Endothelial cell of umbilical vein (primary cell): ENCODE measurements at regions not wholly inside any gene's neighbourhood (a gene's known extent, or its start where the extent isn't known, plus 50 kb on each side); places are given as distances from the start of the nearest gene placed in this dataset.

ENCODE experiments used
- BruUV-seq: library from RNA; stranded (reverse); fragments of 400-500 nt; replicated peaks from 2 replicates; lab custom pipeline; 2021; lab: Mats Ljungman, UMichigan
- CTCF ChIA-PET: fragments of 300-600, 350-600 bp; sonication (Branson Sonifier 250); formaldehyde crosslinking; loops from one replicate; lab custom pipeline; 2021; ENCODE audit warnings: antibody characterized with exemption, inconsistent platforms; lab: Charles Lee
- POLR2A ChIA-PET: fragments of 300-600, 350-600 bp; sonication (Branson Sonifier 250); formaldehyde crosslinking; loops from one replicate; lab custom pipeline; 2021; ENCODE audit warnings: antibody characterized with exemption, inconsistent platforms; lab: Charles Lee
- DNase-seq: peaks from one replicate; pipeline ENCODE4 v3.0.0-alpha.2; 2011; ENCODE audit warnings: low read depth, low spot score
- FAIRE-seq: peaks from 2 replicates; lab custom pipeline; 2011; peaks lifted over from hg19 to GRCh38; lab: Jason Lieb, UNC
- H2AFZ ChIP-seq: 2 replicates; pipeline ENCODE4 v1.6.0; 2012; ENCODE audit warnings: low read depth, low read length, control low read depth, inconsistent platforms
- H3K27ac ChIP-seq: 2 replicates; pipeline ENCODE4 v1.5.1; 2011; ENCODE audit warnings: low read depth, mild to moderate bottlenecking, control low read depth, low read length, moderate library complexity; ENCODE audit not compliant: insufficient read depth
- H3K27me3 ChIP-seq, 2 experiments: 2 replicates each; pipeline versions ENCODE4 v1.6.0 to v1.6.1; 2011; ENCODE audit warnings: low read length in 2 of 2, mixed read lengths in 1 of 2; ENCODE audit not compliant: control insufficient read depth in 2 of 2, insufficient read depth in 2 of 2
- H3K36me3 ChIP-seq, 2 experiments: 2 replicates in 1 of 2; 3 replicates in 1 of 2; pipeline ENCODE4 v1.5.1; 2011; ENCODE audit warnings: low read length in 2 of 2, mild to moderate bottlenecking in 1 of 2, moderate library complexity in 1 of 2; ENCODE audit not compliant: control insufficient read depth in 2 of 2, insufficient read depth in 2 of 2; ENCODE audit errors: extremely low read depth in 1 of 2
- H3K4me1 ChIP-seq: 3 replicates; pipeline ENCODE4 v1.5.1; 2011; ENCODE audit warnings: mild to moderate bottlenecking, low read length; ENCODE audit not compliant: control insufficient read depth, insufficient read depth; ENCODE audit errors: extremely low read depth
- H3K4me2 ChIP-seq: 2 replicates; pipeline ENCODE4 v1.6.1; 2011; ENCODE audit warnings: low read length, control low read depth, mixed read lengths; ENCODE audit not compliant: insufficient read depth
- H3K4me3 ChIP-seq, 3 experiments: fragments of 200-600 bp in 1 of 3; sonication (generic), shearing (Covaris generic) in 1 of 3; replicated peaks in 1 of 3; 2 replicates each; pipeline ENCODE4 v1.5.1; 2011 to 2016; ENCODE audit warnings: control low read depth in 3 of 3, low read length in 3 of 3, mild to moderate bottlenecking in 2 of 3, inconsistent platforms in 1 of 3, low read depth in 1 of 3, moderate library complexity in 1 of 3; ENCODE audit not compliant: insufficient read depth in 1 of 3
- H3K79me2 ChIP-seq: 2 replicates; pipeline ENCODE4 v1.6.0; 2012; ENCODE audit warnings: low read length, inconsistent platforms; ENCODE audit not compliant: control insufficient read depth, insufficient read depth
- H3K9ac ChIP-seq: replicated peaks from 2 replicates; pipeline ENCODE3; 2011; ENCODE audit warnings: low read length, control low read depth; ENCODE audit not compliant: insufficient read depth; ENCODE audit errors: extremely low read depth
- H3K9me1 ChIP-seq: replicated peaks from 3 replicates; pipeline ENCODE4 v1.6.0; 2011; ENCODE audit warnings: mild to moderate bottlenecking, low read length; ENCODE audit not compliant: control insufficient read depth, insufficient read depth; ENCODE audit errors: extremely low read depth
- H3K9me3 ChIP-seq: replicated peaks from 2 replicates; pipeline ENCODE4 v1.5.1; 2012; ENCODE audit warnings: low read length, inconsistent platforms; ENCODE audit not compliant: control insufficient read depth, insufficient read depth
- H4K20me1 ChIP-seq: replicated peaks from 2 replicates; pipeline ENCODE3; 2011; ENCODE audit warnings: mild to moderate bottlenecking, low read length; ENCODE audit not compliant: control insufficient read depth, insufficient read depth; ENCODE audit errors: extremely low read depth
- EZH2 ChIP-seq: IDR thresholded peaks from 2 replicates; pipeline ENCODE4 v1.6.1; 2012; ENCODE audit warnings: borderline replicate concordance, low read depth, mild to moderate bottlenecking, moderate library complexity, low read length, inconsistent platforms; ENCODE audit not compliant: severe bottlenecking
- FOS ChIP-seq: IDR thresholded peaks from 2 replicates; pipeline ENCODE4 v1.6.1; 2011; ENCODE audit warnings: mild to moderate bottlenecking, low read length, moderate library complexity, borderline replicate concordance; ENCODE audit not compliant: insufficient read depth
- GATA2 ChIP-seq: IDR thresholded peaks from 2 replicates; pipeline ENCODE4 v1.7.0; 2011; ENCODE audit warnings: low read depth, mild to moderate bottlenecking, moderate library complexity, mixed read lengths, low read length; ENCODE audit not compliant: insufficient read length, insufficient read depth
- JUN ChIP-seq: IDR thresholded peaks from 2 replicates; pipeline ENCODE4 v1.6.1; 2011; ENCODE audit warnings: borderline replicate concordance, low read depth; ENCODE audit not compliant: insufficient read length, insufficient read depth
- MYC ChIP-seq: IDR thresholded peaks from one replicate; pipeline ENCODE4 v1.6.1; 2011; ENCODE audit warnings: mild to moderate bottlenecking, low read depth, low read length
- POLR2A ChIP-seq: IDR thresholded peaks from 2 replicates; pipeline ENCODE4 v1.6.1; 2012; ENCODE audit warnings: low read depth, mild to moderate bottlenecking, control low read depth, low read length
- POLR2AphosphoS5 ChIP-seq: IDR thresholded peaks from 2 replicates; pipeline ENCODE4 v1.6.1; 2012; ENCODE audit warnings: low read depth, mild to moderate bottlenecking, control low read depth, low read length, moderate library complexity; ENCODE audit not compliant: insufficient read depth
- dilution Hi-C: fragments of 300-500 bp; cut with MboI; formaldehyde crosslinking; loops from one replicate; pipeline ENCODE4 v1.15.0; 2019; ENCODE audit warnings: low sequenced_read_pairs; ENCODE audit not compliant: extremely low pct_ligation_motif_present
- intact Hi-C: fragments of 100-400 bp; cut with micrococcal nuclease; formaldehyde crosslinking; loops from one replicate; pipeline ENCODE4 v1.10.0; 2022
- TF ChIP-seq, protein P1 (sequence below): IDR thresholded peaks from 2 replicates; pipeline ENCODE4 v1.6.1; 2011; ENCODE audit not compliant: insufficient read depth, insufficient read length
- TF ChIP-seq, protein P2 (sequence below), 2 donors: IDR thresholded peaks; 1 replicate in 1 of 2; 2 replicates in 1 of 2; pipeline ENCODE4 v1.5.1; 2011; ENCODE audit warnings: low read length in 2 of 2, mild to moderate bottlenecking in 2 of 2, moderate library complexity in 2 of 2, control low read depth in 1 of 2, inconsistent platforms in 1 of 2, low read depth in 1 of 2; ENCODE audit not compliant: insufficient read depth in 1 of 2; ENCODE audit errors: extremely low read depth in 1 of 2

DNA sequence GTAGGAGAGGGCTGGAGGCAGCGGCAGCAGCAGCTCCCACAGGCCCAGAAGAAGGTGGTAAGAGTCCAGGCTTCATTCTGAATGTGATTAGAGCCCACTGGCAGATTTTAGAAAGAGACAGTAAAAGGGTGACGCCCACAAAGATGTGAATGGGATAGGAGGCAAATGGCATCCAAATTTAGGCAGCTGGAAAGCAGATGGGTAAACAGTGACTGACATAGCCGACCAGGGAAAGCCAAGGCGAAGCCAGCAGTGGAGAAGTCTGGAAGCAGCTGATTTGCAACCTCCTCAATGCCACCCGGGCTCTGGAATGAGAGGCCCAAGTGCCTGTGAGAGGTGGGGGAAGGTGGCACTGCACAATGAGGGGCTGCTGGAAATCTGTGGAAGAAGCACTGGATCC is 103.3 kb downstream of the C5orf15 start:
- no peak overlapping the region for H3K4me2 ChIP-seq
- H3K9ac ChIP-seq, result no peak overlapping the region
- no peak overlapping the region for H3K27ac ChIP-seq
- peaks cover 0 to 2% of the 10 kb centered on the region in 2 experiments for H3K27me3 ChIP-seq
- CTCF ChIA-PET, result interaction anchor here (0.7 kb wide), 1 partner anchor 442 kb away, joined by 3 read pairs; no protein-coding TSS in a partner anchor
- POLR2A ChIA-PET, result no interaction called here
- H3K79me2 ChIP-seq, result no peaks in the 10 kb centered on the region
- no peaks in the 10 kb centered on the region for H3K36me3 ChIP-seq
- intact Hi-C loops, result loop anchor here (5.0 kb wide), 1 partner anchor 753 kb away; no protein-coding TSS in a partner anchor
- no peak overlapping the region for H3K4me3 ChIP-seq
- no peak overlapping the region for H2AFZ ChIP-seq
- no peaks in the 10 kb centered on the region for H3K9me3 ChIP-seq
- no peak for DNase-seq
- no peak for FAIRE-seq
- H3K4me1 ChIP-seq, result peaks cover 6% of the 10 kb centered on the region
- dilution Hi-C loops, result no loop called here
- no peaks in the 10 kb centered on the region for H4K20me1 ChIP-seq
- H3K9me1 ChIP-seq, result no peaks in the 10 kb centered on the region
- TF ChIP-seq, protein P1, sequence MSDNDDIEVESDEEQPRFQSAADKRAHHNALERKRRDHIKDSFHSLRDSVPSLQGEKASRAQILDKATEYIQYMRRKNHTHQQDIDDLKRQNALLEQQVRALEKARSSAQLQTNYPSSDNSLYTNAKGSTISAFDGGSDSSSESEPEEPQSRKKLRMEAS, result no peak
- no peak for TF ChIP-seq JUN
- no TSS peak for BruUV-seq

DNA sequence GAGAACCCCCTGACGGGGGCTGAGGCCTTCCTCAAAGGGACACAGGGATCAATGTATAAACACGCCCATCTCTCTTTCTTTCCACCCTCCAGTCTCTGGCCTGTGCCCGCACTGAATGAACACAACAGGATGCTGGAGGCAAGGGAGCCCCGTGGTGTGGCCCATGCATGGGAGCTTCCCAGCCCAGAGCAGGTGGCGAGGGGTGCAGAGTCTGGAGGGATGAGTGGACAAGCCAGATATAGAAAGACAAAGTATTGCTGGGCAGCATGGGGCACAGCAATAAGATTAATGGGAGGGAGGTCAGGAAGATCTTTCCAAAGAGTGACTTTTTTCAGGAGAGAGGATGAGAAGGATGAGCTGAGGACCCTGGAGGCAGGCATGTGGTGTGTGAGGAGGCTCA is 103.7 kb downstream of the C5orf15 start:
- Histone ChIP-seq H3K4me2 (no peak overlapping the region), H3K36me3 (no peaks in the 10 kb centered on the region), H3K4me1 (peaks cover 4% of the 10 kb centered on the region), H3K27me3 (peaks cover 0 to 2% of the 10 kb centered on the region in 2 experiments), H4K20me1 (no peaks in the 10 kb centered on the region), H3K9me3 (no peaks in the 10 kb centered on the region), H2AFZ (no peak overlapping the region), H3K79me2 (no peaks in the 10 kb centered on the region), H3K27ac (no peak overlapping the region), H3K9me1 (no peaks in the 10 kb centered on the region), H3K9ac (no peak overlapping the region), H3K4me3 (no peak overlapping the region)
- DNase-seq (no peak), FAIRE-seq (no peak)
- BruUV-seq, result no TSS peak
- TF ChIP-seq POLR2AphosphoS5, result no peak
- no peak for TF ChIP-seq EZH2
- no peak for TF ChIP-seq JUN
- no peak for TF ChIP-seq GATA2
- TF ChIP-seq FOS, result no peak
- TF ChIP-seq POLR2A, result no peak
- no peak for TF ChIP-seq MYC
- TF ChIP-seq, protein P1, result no peak
- TF ChIP-seq, protein P2, sequence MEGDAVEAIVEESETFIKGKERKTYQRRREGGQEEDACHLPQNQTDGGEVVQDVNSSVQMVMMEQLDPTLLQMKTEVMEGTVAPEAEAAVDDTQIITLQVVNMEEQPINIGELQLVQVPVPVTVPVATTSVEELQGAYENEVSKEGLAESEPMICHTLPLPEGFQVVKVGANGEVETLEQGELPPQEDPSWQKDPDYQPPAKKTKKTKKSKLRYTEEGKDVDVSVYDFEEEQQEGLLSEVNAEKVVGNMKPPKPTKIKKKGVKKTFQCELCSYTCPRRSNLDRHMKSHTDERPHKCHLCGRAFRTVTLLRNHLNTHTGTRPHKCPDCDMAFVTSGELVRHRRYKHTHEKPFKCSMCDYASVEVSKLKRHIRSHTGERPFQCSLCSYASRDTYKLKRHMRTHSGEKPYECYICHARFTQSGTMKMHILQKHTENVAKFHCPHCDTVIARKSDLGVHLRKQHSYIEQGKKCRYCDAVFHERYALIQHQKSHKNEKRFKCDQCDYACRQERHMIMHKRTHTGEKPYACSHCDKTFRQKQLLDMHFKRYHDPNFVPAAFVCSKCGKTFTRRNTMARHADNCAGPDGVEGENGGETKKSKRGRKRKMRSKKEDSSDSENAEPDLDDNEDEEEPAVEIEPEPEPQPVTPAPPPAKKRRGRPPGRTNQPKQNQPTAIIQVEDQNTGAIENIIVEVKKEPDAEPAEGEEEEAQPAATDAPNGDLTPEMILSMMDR (IDR thresholded peaks at IDR 0.05; ENCODE audit: extremely low read depth in 1 of 2, insufficient read depth in 1 of 2, low read depth in 1 of 2, low read length in 2 of 2), result no peak
- intact Hi-C loops (loop anchor here (5.0 kb wide), 1 partner anchor 752 kb away; no protein-coding TSS in a partner anchor), dilution Hi-C loops (no loop called here)
- CTCF ChIA-PET, result interaction anchor here (0.7 kb wide), 1 partner anchor 441 kb away, joined by 3 read pairs; no protein-coding TSS in a partner anchor
- POLR2A ChIA-PET, result no interaction called here
